GM18861 (cell line): ENCODE measurements at regions not wholly inside any gene's neighbourhood (a gene's known extent, or its start where the extent isn't known, plus 50 kb on each side); places are given as distances from the start of the nearest gene placed in this dataset.
"Not testable (repeated sequence)": the region's sequence is repeated elsewhere in the genome, so short reads cannot be mapped to it uniquely, and the experiment has no call there.

Experiments
- ATAC-seq: cut with Tn5 transposase; IDR thresholded peaks from one replicate; pipeline ENCODE4 v1.9.1; 2021; ENCODE audit not compliant: unreplicated experiment

GRCh38 chr5:169531631-169532030 lies 51.9 kb upstream of the SPDL1 start:
- ATAC-seq = no peak

- no peak for ATAC-seq
These were observed 55.7 kb upstream of the SPDL1 start for GRCh38 chr5:169527863-169528262.

- no peak for ATAC-seq
These were observed 56.5 kb upstream of the SPDL1 start for GRCh38 chr5:169527066-169527465.

GRCh38 chr5:169522851-169523250 lies 60.7 kb upstream of the SPDL1 start:
- no peak for ATAC-seq

- no peak for ATAC-seq
These were observed 62.1 kb upstream of the SPDL1 start for GRCh38 chr5:169521366-169521983.

GRCh38 chr5:169519358-169519757 lies 64.2 kb upstream of the SPDL1 start:
- ATAC-seq = no peak

- not testable (repeated sequence) for ATAC-seq
These were observed 64.8 kb upstream of the SPDL1 start for GRCh38 chr5:169518779-169519178.

- no peak for ATAC-seq
These were observed 71.2 kb upstream of the SPDL1 start for GRCh38 chr5:169512385-169512784.

GRCh38 chr5:169511708-169512107 lies 71.9 kb upstream of the SPDL1 start:
- ATAC-seq = no peak

- no peak for ATAC-seq
These were observed 76.5 kb upstream of the SPDL1 start for GRCh38 chr5:169507051-169507450.

- ATAC-seq = no peak
These were observed 79.7 kb upstream of the SPDL1 start for GRCh38 chr5:169503886-169504285.

- ATAC-seq = no peak
These were observed 83.5 kb upstream of the SPDL1 start for GRCh38 chr5:169499990-169500505.

GRCh38 chr5:169496878-169497277 lies 86.7 kb upstream of the SPDL1 start:
- ATAC-seq = no peak

- no peak for ATAC-seq
These were observed 88.5 kb upstream of the SPDL1 start for GRCh38 chr5:169494941-169495548.

GRCh38 chr5:169494383-169494935 lies 89.1 kb upstream of the SPDL1 start:
- ATAC-seq = no peak

- ATAC-seq = no peak
These were observed 109.3 kb upstream of the SPDL1 start for GRCh38 chr5:169474226-169474625.

GRCh38 chr5:169472544-169472943 lies 111.0 kb upstream of the SPDL1 start:
- ATAC-seq = no peak

- no peak for ATAC-seq
These were observed 112.6 kb upstream of the SPDL1 start for GRCh38 chr5:169471021-169471420.

- no peak for ATAC-seq
These were observed 116.4 kb upstream of the SPDL1 start for GRCh38 chr5:169467041-169467771.

GRCh38 chr5:169460896-169461295 lies 122.7 kb upstream of the SPDL1 start:
- no peak for ATAC-seq

- no peak for ATAC-seq
These were observed 123.5 kb upstream of the SPDL1 start for GRCh38 chr5:169460123-169460522.

- ATAC-seq = no peak
These were observed 125.4 kb upstream of the SPDL1 start for GRCh38 chr5:169458221-169458620.
